ENCODE measurements at regions not wholly inside any gene's neighbourhood (a gene's known extent, or its start where the extent isn't known, plus 50 kb on each side); places are given as distances from the start of the nearest gene placed in this dataset.

- ChIA-PET CTCF (no interaction called here), POLR2A (no interaction called here)
- Mint-ChIP-seq H3K9me3 (no peaks in the 10 kb centered on the region), H3K4me3 (no peak overlapping the region), H3K36me3 (ENCODE audit: low read depth) (no peaks in the 10 kb centered on the region), H3K27me3 (no peaks in the 10 kb centered on the region), H3K4me1 (no peaks in the 10 kb centered on the region), H3K27ac (no peak overlapping the region)
- ATAC-seq (ENCODE audit: low read depth) (no peak), DNase-seq (no peak)
- TF ChIP-seq CTCF (IDR thresholded peaks at IDR 0.05): no peak
- intact Hi-C loops (cut with micrococcal nuclease): no loop called here
These were observed 427.6 kb downstream of the GADD45G start for GRCh38 chr9:90032296-90033027.

- Mint-ChIP-seq H3K4me1 (no peaks in the 10 kb centered on the region), H3K4me3 (no peak overlapping the region), H3K27ac (no peak overlapping the region), H3K9me3 (no peaks in the 10 kb centered on the region), H3K27me3 (no peaks in the 10 kb centered on the region), H3K36me3 (ENCODE audit: low read depth) (no peaks in the 10 kb centered on the region)
- ATAC-seq (ENCODE audit: low read depth) (no peak), DNase-seq (no peak)
- POLR2A ChIA-PET: no interaction called here
- CTCF ChIA-PET: no interaction called here
- TF ChIP-seq CTCF (IDR thresholded peaks at IDR 0.05): no peak
- intact Hi-C loops (cut with micrococcal nuclease): no loop called here
These were observed 428.3 kb downstream of the GADD45G start for GRCh38 chr9:90033028-90033650.

- POLR2A ChIA-PET: no interaction called here
- intact Hi-C loops (cut with micrococcal nuclease): no loop called here
- DNase-seq: no peak
- Mint-ChIP-seq H3K4me1 (no peaks in the 10 kb centered on the region), H3K4me3 (no peak overlapping the region), H3K27ac (no peak overlapping the region), H3K9me3 (no peaks in the 10 kb centered on the region), H3K27me3 (no peaks in the 10 kb centered on the region), H3K36me3 (ENCODE audit: low read depth) (no peaks in the 10 kb centered on the region)
- CTCF ChIA-PET: no interaction called here
- no peak for ATAC-seq (ENCODE audit: low read depth)
- no peak for TF ChIP-seq CTCF (IDR thresholded peaks at IDR 0.05)
These were observed 429.3 kb downstream of the GADD45G start for GRCh38 chr9:90034071-90034470.

GRCh38 chr9:90035471-90035870, 430.7 kb downstream of the GADD45G start:
- CTCF ChIA-PET: no interaction called here
- DNase-seq (no peak), ATAC-seq (ENCODE audit: low read depth) (no peak)
- H3K4me1 Mint-ChIP-seq: no peaks in the 10 kb centered on the region
- H3K9me3 Mint-ChIP-seq: no peaks in the 10 kb centered on the region
- intact Hi-C loops (cut with micrococcal nuclease): no loop called here
- no peak overlapping the region for H3K27ac Mint-ChIP-seq
- no peaks in the 10 kb centered on the region for H3K36me3 Mint-ChIP-seq (ENCODE audit: low read depth)
- H3K27me3 Mint-ChIP-seq: no peaks in the 10 kb centered on the region
- POLR2A ChIA-PET: no interaction called here
- H3K4me3 Mint-ChIP-seq: no peak overlapping the region
- no peak for TF ChIP-seq CTCF (IDR thresholded peaks at IDR 0.05)

GRCh38 chr9:90037146-90037797, 432.5 kb downstream of the GADD45G start:
- ChIA-PET POLR2A (no interaction called here), CTCF (no interaction called here)
- TF ChIP-seq CTCF (IDR thresholded peaks at IDR 0.05): no peak
- no peaks in the 10 kb centered on the region for H3K27me3 Mint-ChIP-seq
- H3K4me1 Mint-ChIP-seq: no peaks in the 10 kb centered on the region
- no peaks in the 10 kb centered on the region for H3K36me3 Mint-ChIP-seq (ENCODE audit: low read depth)
- H3K27ac Mint-ChIP-seq: no peak overlapping the region
- intact Hi-C loops (cut with micrococcal nuclease): no loop called here
- H3K9me3 Mint-ChIP-seq: no peaks in the 10 kb centered on the region
- no peak overlapping the region for H3K4me3 Mint-ChIP-seq
- DNase-seq (no peak), ATAC-seq (ENCODE audit: low read depth) (no peak)

All from activated B cell treated with CpG ODN at 0.5 μM for 24 hours (primary cell).